HG02884 (cell line): ENCODE measurements at regions not wholly inside any gene's neighbourhood (a gene's known extent, or its start where the extent isn't known, plus 50 kb on each side); places are given as distances from the start of the nearest gene placed in this dataset.
A peak's percentile ranks its signal among the peaks of the same experiment; 100 is the strongest.

Experiments
- ATAC-seq: cut with Tn5 transposase; IDR thresholded peaks from one replicate; pipeline ENCODE4 v1.9.1; 2021; ENCODE audit warnings: mild to moderate bottlenecking, moderate library complexity; ENCODE audit not compliant: unreplicated experiment

DNA sequence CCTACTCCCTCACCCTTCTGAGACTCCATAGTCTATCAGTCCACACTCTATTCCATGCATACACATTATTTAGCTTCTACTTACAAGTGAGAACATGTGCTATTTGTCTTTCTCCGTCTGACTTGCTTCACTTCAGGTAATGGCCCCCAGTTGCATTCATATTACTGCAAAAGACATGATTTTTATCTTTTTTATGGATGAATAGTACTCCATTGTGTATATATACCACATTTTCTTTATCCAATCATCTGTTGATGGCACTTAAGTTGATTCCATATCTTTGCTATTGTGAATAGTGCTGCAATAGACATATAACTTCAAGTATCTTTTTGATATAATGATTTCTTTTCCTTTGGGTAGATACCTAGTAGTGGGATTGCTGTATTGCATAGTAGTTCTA, 171.8 kb downstream of the DACT1 start:
- no peak for ATAC-seq

DNA sequence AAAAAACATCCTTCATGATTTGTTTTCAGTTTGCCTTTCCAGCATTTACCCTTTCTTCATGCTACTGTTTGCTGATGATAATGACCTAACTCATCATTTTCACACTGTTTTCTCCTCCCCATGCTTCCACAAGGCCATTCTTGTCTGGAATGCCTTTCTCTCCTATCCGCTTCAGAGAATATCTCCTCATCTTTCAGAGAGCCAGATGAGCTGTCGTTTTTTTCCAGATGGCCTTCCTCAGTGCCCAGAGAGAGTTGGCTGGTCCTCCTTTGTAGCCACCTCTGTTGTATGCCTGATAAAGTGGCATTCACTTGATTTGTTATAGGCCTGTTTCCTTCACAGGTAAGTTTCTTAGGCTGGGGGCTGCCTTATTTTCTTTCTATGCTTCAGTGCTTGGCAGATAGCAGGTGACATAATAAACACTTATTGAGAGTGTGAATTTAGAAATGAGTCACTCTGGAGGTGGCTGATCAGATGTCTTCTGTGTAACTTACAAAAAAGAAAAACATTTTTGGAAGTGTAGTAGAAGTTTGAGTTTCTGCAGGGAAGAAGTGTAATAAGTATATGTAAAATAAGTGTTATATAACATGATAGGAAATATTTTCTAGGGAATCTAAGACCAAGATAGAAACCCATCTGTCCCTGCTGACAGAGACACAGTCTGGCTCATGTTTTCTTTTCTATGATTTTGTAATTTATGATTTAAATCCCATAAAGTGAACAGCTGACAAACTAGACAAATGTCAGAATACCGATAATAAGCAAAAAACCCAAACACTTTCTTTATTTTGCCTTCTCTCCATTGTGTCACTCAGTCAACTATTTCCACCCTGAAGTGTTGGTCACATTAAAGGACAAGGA, 174.5 kb downstream of the DACT1 start:
- ATAC-seq = peak; percentile 59

DNA sequence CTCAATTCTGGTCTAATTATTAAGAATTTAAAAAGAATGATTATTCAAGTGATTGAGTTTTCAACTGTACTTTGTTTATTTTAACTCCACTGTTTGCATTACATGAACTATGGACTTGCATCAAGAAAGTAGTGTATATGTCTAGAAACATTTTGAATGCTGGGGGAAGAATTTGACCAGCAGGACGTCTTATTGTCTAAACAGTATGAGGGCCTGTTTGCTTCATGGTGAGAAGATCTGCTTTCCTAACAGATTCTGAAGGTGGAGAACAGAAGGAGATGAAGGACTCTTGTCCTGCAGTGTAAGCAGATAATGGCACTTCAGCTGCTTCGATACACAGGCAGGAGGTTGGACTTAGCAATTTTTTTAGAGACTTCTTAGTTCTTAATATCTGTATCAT, 176.0 kb downstream of the DACT1 start:
- no peak for ATAC-seq

DNA sequence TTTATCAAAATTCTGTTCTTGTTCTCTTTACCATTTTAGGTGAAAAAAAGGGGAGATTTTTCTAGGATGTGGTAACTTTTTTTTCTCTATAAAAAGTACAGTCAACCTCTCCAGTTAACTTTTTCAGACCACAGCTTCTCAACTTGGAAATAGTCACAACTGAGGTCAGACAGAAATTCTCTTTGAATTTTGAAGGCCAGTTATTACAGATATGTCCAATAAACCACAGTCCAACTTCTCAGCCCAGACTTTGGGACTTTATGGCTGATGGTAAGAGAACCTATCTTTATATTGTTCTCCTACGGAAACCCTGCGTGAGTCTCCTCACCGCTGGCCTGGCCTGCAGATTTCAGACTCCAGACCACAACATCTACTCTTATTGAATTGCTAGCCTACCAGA, 176.7 kb downstream of the DACT1 start:
- ATAC-seq = no peak

DNA sequence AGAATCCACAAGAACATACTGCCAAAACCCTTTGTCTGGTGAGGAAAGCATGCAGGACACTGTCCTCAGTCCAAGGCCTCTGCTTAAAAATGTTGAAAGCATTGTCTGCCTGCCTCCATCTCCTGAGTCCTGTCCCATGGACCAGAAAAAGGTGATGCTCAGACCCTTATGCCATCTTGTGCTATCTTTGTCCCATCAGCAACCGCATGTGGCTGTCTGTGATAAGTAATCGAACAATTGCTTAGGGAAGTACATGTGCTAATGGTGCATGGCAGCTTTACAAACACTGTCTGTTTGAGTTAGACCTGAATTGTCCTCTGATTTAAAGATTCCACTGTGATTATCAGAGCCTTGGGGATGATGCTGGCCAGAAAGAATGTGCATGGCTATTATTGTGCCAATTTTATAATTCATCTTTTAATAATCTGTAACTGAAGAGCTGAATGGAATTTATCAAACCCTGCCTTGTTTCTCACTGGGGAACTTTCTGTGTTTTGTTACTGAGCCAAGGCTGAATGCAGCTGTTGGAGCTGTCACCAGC, 177.5 kb downstream of the DACT1 start:
- no peak for ATAC-seq

DNA sequence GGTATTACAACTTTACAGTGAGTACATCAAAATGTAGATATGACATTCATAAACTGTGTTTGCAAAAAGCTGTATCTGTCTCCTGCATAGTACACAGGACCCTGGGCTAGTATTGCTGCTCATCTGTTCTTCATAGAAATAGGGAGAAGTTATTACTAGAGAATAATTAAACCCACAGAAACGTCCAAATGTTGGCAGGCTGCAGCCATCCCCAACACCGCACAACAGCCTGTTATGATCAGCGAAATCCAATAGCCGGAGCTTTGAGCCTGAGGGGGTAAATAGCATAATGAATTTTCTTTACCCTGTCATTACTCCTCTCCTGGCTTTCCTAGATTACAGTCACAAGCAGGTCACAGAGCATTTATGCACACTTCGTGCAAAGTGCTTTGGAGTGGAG, 178.0 kb downstream of the DACT1 start:
- ATAC-seq = no peak

DNA sequence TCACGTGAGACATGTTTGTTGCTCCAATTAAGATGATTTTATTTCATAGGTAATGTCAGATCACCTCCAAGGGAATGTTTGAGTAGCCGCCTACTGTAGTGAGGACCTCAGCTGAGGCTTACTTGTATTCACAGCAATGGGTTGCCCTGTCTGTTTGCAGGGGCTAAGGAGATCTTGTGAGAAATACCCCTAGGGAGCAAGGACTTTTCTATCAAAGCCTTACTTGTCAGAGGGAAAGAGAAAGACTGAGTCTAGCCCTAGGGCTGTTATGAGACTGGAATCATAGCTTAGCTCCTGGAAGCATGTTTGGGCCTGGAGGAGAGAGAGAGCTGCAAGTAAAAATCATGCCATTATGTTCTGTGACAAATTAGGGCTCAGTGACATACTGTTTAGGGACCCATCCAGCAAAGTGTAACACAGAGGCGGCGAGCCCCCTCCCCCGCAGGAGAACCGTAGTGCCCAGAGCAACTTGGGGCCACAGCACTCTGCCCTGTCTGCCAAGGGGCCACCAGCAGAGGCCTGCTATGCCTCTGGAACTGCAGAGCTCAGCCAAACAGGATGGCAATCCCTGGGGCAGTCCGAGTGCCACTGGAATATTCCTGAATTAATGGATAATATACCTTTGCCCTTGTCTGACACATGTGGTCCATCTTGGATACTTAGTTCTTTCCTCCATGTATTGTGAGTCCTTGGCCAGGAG, 178.8 kb downstream of the DACT1 start:
- ATAC-seq = no peak

DNA sequence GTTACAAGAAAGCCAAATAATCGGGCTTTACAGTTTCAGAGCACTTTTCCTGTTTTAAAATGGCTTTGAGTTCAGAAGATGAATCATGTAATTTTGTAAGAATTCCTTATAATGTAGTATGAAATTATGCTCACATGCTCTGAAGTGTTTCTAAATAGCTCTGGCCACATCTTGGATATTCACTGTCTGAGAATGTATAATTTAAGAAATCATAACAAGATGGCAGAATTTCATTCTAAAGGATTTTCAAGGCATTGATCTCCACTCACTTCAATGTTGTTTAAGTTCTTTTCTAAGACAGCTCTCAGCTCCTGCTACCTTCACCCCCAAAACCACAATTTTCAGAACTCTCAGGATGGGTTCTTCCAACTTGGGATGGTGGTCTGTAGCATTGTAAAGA, 180.1 kb downstream of the DACT1 start:
- no peak for ATAC-seq

DNA sequence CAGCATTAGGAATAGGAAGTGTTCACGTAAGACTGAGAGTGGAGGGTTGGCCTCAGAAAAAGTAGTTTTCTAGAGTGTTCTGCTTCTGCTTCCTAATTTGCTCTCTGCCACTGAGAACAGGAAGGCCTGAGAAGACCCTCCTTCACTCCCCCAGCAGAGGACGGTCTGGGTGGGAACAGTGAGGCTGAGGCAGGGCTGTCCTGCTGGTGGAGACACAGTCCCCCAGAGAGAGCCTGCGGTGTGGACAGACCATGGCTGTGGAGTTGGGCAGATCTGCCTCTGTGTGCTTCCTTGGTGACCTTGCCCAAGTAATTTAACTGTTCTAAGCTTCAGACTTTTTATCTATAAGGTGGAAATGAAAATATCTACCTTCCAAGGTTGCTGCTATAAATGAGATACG, 182.3 kb downstream of the DACT1 start:
- no peak for ATAC-seq

DNA sequence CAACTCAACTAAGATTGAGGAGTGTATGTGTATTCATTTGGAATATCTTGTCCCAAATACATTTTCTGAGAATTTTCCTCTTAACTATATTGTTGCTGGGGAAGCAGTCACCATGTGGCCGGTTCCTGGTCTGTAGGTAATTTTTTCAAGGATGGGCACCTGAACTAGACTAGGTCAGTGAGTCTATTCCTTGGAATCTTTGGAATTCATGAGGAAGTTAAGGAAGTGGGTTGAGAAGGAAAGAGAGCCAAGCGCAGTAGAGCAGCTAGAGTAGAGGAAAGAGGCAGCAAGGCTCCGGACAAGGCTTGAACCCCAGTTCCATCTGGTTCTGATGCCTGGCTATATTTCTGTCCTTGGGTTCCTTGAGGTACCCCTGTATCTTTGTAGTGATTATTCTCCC, 183.7 kb downstream of the DACT1 start:
- ATAC-seq = no peak

DNA sequence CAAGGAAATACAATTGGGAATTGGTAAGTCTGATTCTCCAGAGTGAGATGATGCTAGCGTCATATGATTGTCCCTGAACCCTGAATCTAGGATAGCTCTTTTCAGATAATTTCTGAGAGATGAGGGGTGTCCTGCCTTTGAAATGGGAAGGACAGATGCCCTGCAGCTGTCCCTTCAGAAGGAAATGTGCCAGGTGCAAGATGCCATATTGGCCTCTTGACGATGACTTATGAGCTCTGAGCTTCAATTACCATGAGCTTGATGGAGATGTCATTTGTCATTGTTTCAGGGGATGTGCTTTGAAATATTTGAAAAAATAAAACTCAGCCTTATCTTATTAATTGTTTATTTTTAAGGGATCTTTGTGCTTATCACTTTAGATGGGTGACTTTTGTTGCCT, 185.1 kb downstream of the DACT1 start:
- ATAC-seq = no peak

DNA sequence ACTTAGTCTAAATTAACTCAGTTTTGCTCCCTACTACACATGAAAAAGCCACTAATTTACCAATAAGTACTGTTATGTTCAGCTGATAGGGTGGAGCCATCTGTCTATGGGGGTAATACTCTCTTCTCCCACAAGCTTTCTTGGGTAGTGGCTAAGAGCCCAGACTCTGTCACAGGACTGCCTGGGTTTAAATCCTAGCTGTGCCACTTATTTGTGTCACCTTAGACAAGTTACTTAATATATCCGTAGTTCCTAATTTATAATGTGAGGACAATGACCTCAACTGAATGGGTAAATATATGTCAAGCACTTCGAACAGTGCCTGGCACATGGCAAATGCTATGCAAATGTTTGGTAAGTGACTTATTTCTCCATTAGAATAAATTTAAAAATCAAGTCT, 185.6 kb downstream of the DACT1 start:
- ATAC-seq = no peak

DNA sequence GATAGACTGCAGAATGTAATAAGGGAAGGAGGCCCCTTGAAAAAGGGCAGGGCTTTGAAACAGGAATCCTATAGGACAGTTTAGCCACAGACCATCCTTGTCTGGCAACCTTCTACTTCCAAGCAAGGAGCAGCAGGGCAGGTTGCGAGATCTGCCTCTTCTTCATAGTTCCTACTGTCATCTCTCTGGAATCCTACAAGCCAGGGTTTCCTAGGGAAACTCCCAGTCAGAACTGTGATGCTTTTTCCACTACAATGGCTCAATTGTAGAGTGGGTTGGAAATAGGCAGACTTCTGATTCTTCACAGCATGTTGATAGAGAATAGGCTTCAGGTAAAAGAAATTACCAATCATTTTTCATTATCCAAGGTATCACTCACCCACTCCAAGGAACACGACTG, 186.3 kb downstream of the DACT1 start:
- no peak for ATAC-seq

DNA sequence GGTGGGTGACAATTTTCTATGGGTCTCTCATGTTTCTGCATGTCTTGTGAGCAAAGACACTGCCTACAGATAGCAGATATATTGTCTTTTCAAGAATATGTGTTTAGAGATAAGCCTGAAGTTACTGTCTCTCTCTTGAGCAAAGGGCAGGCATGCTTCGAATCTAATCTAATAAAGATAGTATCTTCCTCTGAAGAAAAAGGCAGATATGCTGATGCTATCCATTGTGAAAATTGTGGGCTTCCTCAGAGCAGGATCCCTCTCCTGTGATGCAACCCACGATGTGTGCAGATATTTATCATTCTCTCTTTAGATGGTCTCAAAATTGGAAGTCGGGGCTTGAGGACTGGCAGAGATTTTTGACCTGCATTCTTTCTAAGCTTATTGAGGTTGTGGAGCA, 187.0 kb downstream of the DACT1 start:
- no peak for ATAC-seq

DNA sequence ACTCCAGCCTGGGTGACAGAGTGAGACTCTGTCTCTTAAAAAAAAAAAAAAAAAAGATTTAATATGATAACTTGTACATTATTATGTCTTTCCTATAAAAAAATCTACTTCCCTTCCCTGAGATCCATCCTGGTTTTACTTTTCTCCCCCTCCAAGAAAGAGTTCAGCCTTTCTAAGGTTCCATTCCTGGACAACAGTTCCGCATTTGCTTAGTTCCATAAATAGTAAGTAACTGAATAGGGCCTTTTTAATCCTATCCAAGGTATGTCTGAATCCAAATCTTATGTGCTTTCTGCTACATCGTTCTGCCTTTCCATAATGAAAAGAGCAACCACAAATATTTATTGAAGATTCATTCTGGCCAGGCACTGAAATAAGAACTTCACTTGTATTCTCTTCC, 187.8 kb downstream of the DACT1 start:
- ATAC-seq = no peak

DNA sequence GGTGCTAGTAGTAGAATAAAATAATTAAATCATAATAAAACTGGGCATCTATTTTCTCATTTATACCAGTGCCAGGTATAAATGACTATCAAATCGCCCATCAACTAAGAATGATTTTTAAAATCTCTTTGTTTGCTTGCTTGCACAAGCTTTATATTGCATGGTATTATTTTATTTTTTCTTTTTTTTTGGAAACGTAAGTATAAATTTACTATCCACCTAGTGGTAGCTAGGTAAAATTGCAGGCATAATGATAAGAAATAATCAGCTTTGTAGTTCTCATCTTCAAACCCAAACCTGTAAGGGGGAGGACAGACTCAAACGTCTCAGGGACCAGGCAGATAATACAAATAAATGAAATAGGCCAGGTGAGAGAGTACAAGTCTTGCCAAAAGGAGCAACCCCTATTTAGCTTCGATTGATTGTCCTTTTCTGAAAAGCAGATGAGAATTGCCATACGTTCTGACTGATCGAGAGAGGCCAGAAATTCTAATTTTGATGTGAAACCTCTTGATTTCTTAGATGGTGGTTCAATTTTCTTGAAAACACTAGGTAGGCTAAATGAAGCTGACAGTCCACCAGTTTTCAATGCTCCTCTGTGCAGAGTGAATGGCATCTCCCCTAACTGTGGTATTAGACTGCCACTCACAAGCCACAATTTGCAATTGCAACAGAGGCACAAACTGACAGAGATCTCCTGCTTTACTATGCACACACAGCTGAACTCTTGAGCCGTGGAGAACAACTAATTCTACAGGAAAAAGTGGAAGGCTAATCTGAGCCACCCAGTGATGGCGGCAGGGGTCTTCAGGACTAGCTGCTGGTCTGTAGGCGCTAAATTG, 189.3 kb downstream of the DACT1 start:
- ATAC-seq = no peak

DNA sequence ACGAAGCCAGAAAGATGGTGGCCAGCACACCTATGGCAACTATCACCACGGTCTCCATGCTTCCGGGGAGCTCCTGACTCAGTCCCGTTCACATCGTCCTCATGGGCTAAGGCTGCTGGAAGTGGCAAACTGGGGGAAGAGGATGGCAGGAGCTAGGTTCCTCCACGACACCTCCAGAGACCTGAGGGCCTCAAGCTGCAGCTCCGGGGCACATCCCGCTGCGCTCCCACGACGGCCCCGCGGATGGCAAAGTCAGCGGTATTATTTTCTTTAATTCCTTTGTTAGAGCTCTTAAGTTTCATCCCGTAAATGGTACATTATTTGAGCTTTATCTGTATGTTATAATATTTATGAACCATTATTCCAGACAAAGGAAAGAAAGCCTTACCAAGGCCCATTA, 190.5 kb downstream of the DACT1 start:
- no peak for ATAC-seq

DNA sequence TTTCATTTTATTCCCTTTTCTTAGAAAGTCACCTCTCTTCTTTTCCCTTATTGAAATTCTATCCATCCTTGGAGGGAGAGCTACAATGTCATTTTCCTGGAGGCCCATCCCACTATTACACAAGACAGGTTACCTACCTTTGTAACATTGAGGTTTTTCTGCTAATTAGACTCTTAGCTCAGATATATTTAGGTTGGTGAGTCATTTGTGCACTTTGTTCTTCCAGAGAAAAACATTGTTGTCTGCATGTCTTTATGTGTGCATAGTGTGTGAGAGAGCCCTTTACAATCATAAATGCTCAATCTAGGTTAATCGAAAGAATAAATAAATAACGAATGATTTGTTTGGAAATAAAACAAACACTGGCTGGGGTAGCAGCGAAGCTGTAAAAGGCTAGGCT, 191.8 kb downstream of the DACT1 start:
- no peak for ATAC-seq

DNA sequence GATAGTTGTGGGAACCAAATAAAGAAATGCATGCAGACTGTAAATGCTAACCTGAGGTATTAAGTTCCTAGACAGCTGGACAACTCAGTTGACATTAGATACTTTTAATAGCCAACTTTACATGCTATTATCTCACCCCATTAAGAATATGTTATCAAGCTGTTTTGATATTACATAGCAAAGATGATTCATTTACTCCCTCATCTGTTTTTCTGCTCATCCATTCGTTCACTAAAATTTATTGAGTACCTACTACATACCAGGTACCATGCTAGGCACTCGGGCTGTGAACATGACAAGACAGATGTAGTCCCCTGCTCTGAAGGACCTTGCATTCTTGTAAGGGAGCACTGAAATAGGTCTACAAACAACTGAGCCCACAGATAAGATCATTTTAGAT, 192.4 kb downstream of the DACT1 start:
- no peak for ATAC-seq

DNA sequence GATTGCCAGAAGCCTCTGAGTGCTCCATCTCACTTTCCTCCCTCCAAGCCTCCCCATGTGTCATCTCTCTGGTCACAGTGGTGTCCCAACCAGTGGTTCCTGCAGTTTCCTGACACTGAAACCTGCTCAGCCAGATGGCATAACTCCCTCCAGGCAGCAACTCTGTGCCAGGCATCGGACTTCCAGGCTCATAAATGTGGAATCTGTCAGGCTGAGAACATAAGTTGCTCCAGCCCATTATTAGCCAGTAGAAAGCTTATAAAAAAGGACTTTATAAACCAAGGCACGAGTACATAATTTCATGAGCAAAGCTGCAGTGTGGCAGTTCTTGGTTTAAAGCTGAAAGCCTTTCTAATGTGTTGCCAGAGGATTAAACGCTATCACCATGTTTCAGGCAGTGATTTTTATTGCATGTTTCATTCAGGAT, 194.3 kb downstream of the DACT1 start:
- no peak for ATAC-seq

DNA sequence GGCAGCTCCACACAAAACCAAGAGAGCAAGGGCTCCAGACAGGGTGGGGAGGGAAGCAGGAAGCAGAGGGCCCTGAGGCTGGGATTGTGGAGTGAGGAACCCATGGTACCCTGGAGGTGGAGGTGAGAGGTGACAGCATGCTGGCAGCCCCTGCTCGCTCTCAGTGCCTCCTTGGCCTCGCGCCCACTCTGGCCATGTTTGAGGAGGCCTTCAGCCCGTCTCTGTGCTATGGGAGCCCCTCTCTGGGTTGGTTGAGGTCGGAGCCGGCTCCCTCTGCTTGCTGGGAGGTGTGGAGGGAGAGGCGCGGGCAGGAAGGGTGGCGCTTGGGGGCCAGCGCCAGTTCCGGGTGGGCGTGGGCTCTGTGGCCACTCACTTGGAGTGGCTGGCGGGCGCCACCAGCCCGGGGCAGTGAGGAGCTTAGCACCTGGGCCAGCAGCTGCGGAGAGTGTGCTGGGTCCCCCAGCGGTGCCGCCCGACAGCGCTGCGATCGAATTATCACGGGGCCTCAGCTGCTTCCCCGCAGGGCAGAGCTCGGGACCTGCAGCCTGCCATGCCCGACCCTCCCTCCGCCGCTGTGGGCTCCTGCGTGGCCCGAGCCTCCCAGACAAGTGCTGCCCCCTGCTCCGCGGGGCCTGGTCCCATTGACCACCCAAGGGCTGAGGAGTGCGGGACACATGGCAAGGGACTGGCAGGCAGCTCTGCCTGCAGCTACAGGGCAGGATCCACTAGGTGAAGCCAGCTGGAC, 196.0 kb downstream of the DACT1 start:
- no peak for ATAC-seq
